HG03039 (cell line): ENCODE measurements at regions not wholly inside any gene's neighbourhood (a gene's known extent, or its start where the extent isn't known, plus 50 kb on each side); places are given as distances from the start of the nearest gene placed in this dataset.
"Not testable (repeated sequence)": the region's sequence is repeated elsewhere in the genome, so short reads cannot be mapped to it uniquely, and the experiment has no call there.

Experiments
- ATAC-seq: cut with Tn5 transposase; IDR thresholded peaks from one replicate; pipeline ENCODE4 v1.9.1; 2021; ENCODE audit warnings: mild to moderate bottlenecking, moderate library complexity; ENCODE audit not compliant: unreplicated experiment

GRCh38 chr6:85887461-85887860 is 244.8 kb upstream of the SYNCRIP start:
- ATAC-seq: no peak

- no peak for ATAC-seq
Measured at GRCh38 chr6:85868685-85869084, 226.0 kb upstream of the SYNCRIP start.

DNA sequence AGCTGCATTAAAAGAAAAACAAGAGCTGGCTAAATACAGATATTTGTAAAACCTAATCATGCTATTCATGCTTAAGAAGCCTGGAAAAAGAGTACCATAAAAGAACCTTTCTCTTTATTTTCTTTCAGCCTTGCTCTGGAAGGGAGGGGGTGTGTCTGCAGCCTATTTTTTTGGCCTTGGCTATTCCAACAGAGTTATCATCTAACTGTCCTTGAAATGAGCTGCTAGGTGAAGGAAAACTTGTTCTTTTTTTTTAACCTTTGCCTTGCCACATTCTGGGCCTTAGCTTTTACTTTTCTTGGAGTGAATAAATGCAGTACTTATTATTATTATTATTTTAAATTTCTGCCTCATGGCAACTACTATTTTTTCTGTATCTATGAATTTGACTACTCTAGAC is 224.9 kb upstream of the SYNCRIP start:
- ATAC-seq: no peak

- no peak for ATAC-seq
Measured at GRCh38 chr6:85866758-85867401, 224.2 kb upstream of the SYNCRIP start.

DNA sequence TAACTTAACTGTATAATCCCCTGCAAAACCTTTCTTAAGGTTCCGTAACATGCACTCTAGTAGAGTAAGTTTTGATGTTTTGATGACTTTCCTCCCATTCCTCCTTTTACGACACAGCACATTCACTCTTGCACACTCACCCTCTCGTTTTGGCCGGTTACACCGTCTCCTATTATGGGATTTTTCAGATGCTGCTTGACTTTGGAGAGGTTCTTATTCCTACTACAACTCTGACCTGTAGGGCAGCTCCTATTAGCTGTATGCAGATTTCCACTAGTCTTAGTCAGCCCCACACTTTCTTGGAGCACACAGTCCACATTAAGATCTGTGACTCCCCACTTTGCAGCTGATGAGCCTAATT is 223.7 kb upstream of the SYNCRIP start:
- no peak for ATAC-seq

DNA sequence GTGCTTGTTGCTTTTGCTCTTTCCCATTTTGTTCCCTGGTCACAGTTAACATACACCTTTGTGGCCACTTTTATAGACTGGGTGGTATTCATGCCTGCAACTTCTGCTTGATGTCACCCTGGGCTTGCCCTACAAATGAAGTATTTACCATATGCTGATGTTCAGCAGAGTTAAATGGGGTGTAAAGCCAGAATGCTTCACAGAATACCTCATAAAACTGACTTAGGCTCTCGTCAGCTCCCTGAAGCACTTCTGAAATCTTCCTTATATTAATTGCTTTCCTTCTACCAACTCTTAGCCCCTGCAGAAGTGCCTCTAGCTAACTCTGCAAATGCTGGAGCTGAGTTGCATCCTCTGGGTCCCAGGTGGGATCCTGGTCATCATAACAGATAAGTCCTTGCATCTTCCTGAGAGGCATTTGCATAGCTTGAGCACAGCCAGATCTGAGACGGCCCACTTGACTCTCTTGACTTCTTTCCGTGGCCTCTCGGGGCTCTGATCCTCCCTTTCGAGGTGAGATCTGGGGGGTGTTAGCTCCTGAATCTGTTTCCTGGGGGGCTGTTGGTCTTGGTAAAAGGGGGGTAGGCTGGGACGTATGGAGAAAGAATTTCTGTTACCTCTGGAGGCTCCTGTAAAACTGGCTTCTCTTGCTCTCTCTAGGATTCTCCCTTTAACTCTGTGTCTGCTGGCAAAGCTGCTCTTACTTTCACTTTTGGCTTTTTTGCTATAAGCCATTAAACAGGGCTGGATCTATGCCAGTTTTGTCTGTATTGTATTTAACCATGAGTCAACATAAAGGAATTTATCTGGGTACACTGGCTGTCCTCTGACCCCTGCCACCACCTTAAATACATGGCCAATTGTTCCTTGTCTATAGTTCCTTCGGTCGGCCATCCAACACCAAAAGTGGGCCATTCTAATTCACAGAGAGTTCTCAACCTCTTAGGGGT is 223.0 kb upstream of the SYNCRIP start:
- peak; percentile 64 for ATAC-seq

- ATAC-seq: no peak
Measured at GRCh38 chr6:85864453-85865401, 222.0 kb upstream of the SYNCRIP start.

- ATAC-seq: no peak
Measured at GRCh38 chr6:85856235-85856634, 213.5 kb upstream of the SYNCRIP start.

DNA sequence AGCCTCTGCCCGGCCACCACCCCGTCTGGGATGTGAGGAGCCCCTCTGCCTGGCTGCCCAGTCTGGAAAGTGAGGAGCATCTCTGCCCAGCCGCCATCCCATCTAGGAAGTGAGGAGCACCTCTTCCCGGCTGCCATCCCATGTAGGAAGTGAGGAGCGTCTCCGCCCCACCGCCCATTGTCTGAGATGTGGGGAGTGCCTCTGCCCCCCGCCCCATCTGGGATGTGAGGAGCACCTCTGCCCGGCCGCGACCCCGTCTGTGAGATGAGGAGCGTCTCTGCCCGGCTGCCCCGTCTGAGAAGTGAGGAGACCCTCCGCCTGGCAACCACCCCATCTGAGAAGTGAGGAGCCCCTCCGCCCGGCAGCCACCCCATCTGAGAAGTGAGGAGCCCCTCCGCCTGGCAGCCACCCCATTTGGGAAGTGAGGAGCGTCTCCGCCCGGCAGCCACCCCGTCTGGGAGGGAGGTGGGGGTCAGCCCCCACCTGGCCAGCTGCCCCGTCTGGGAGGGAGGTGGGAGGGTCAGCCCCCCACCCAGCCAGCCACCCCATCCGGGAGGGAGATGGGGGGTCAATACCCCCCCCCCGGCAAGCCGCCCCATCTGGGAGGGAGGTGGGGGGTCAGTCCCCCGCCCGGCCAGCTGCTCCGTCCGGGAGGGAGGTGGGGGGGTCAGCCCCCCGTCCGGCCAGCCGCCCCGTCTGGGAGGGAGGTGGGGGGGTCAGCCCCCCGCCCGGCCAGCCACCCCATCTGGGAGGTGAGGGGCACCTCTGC is 195.8 kb upstream of the SYNCRIP start:
- not testable (repeated sequence) for ATAC-seq

GRCh38 chr6:85828973-85829372 is 186.3 kb upstream of the SYNCRIP start:
- ATAC-seq: no peak

GRCh38 chr6:85826997-85827396 is 184.3 kb upstream of the SYNCRIP start:
- ATAC-seq: no peak

GRCh38 chr6:85824329-85824728 is 181.6 kb upstream of the SYNCRIP start:
- ATAC-seq: no peak

DNA sequence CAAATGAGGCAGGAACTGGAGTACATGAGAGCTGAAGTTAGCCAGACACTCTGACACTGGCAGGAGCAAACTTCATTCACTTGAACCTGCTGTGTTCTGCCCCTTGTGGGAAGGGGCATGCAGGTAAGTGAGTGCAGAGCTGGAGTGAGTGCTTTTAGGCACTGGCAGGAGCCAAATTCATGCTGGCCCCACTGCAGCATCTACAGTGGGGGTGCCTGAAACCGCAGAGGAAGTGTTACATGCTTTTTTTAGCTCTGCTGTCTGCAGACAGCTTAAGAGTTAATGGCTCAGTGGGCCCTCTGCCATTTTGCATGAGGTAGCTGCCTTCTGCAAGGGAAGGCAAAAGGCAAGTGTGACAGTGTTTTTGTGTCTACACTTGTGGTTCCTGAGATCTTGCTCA is 167.9 kb upstream of the SYNCRIP start:
- ATAC-seq: no peak

GRCh38 chr6:85803721-85804120 is 161.0 kb upstream of the SYNCRIP start:
- no peak for ATAC-seq

DNA sequence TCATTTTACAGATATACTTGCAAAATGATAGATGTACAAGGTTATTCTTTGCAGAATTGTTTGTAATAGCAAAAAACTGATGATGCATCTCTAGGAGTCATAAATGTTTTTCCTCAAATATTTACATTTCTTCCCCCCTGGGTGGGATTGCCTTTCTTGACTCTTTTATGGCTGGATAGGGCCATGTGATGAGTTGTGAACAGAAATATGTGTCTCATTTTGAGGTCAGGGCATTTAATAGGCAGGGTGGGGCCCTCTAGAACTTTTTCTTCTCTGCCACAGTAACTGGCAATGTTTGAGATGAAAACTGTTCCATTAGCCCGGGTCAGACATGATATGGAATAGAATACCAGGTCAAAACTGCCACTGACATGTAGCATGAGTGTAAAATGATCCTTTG is 159.5 kb upstream of the SYNCRIP start:
- no peak for ATAC-seq

GRCh38 chr6:85798931-85799652 is 156.4 kb upstream of the SYNCRIP start:
- no peak for ATAC-seq

DNA sequence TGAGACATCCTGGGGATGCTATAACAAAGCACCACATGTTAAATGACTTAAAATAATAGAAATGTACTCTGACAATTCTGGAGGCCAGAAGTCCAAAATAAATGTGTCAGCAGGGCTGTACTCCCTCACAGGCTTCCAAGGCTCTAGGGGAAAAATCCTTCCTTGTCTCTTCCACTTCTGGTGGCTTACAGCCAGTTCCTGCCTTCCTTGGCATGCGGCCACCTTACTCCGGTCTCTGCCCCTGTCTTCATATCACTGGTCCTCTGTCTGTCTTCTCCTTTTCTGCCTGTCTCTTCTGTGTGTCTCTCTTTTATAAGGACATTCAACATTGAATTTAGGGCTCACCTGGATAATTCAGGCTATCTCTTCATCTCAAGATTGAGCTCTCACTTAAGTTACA is 155.3 kb upstream of the SYNCRIP start:
- ATAC-seq: no peak

DNA sequence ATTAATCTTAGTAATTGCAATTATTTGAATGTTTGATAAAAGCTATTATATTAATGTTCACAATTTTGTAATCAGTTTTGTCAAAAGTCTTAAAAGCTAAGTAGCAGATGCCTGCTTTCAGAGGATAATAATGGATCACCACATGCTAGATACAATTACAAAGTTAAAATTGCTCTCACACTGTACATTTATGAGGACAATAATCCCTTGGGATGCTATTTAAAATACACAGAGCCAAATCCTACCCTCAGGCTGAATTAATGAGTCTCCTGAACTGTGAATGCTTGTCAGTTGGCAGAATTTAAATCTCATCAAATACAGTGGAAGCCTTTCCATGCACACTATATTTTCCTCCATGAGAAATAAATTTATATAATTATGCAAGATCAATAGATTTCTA is 153.3 kb upstream of the SYNCRIP start:
- no peak for ATAC-seq

DNA sequence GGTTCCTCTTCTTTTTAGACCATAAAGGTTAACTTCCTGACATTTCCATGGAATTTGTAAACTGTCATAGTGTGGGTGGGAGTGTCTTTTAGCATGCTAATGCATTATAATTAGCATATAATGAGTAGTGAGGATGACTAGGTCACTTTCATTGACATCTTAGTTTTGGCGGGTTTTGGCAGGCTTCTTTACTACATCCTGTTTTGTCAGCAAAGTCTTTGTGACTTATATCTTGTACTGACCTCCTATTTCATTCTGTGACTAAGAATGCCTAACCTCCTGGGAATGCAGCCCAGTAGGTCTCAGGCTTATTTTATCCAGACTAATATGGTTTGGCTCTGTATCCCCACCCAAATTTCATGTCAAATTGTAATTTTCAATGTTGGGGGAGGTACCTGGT is 149.6 kb upstream of the SYNCRIP start:
- no peak for ATAC-seq

- no peak for ATAC-seq
Measured at GRCh38 chr6:85775883-85776282, 133.2 kb upstream of the SYNCRIP start.
